GM21737 (cell line): ENCODE measurements at regions not wholly inside any gene's neighbourhood (a gene's known extent, or its start where the extent isn't known, plus 50 kb on each side); places are given as distances from the start of the nearest gene placed in this dataset.
A peak's percentile ranks its signal among the peaks of the same experiment; 100 is the strongest.

Experiments used
- ATAC-seq: cut with Tn5 transposase; IDR thresholded peaks from one replicate; pipeline ENCODE4 v1.9.1; 2021; ENCODE audit warnings: mild to moderate bottlenecking, moderate library complexity; ENCODE audit not compliant: unreplicated experiment

- ATAC-seq, result no peak
These were observed 643.1 kb downstream of the KCNA4 start for GRCh38 chr11:29373725-29374124.

- no peak for ATAC-seq
These were observed 648.7 kb downstream of the KCNA4 start for GRCh38 chr11:29368126-29368525.

GRCh38 chr11:29364006-29364405 is 652.8 kb downstream of the KCNA4 start:
- ATAC-seq, result no peak

- ATAC-seq, result no peak
These were observed 655.5 kb downstream of the KCNA4 start for GRCh38 chr11:29361369-29361768.

GRCh38 chr11:29353833-29354232 is 663.0 kb downstream of the KCNA4 start:
- no peak for ATAC-seq

- no peak for ATAC-seq
These were observed 664.5 kb downstream of the KCNA4 start for GRCh38 chr11:29352273-29352795.

- ATAC-seq, result no peak
These were observed 665.4 kb downstream of the KCNA4 start for GRCh38 chr11:29351301-29351873.

- ATAC-seq, result peak; percentile 97
These were observed 673.1 kb downstream of the KCNA4 start for GRCh38 chr11:29343465-29344333.

GRCh38 chr11:29336727-29337575 is 679.9 kb downstream of the KCNA4 start:
- ATAC-seq, result no peak

GRCh38 chr11:29334776-29335130 is 682.1 kb downstream of the KCNA4 start:
- no peak for ATAC-seq

- peak; percentile 83 for ATAC-seq
These were observed 682.6 kb downstream of the KCNA4 start for GRCh38 chr11:29333993-29334775.

GRCh38 chr11:29331451-29332010 is 685.3 kb downstream of the KCNA4 start:
- no peak for ATAC-seq

- ATAC-seq, result no peak
These were observed 687.8 kb downstream of the KCNA4 start for GRCh38 chr11:29328961-29329441.

GRCh38 chr11:29327891-29328290 is 688.9 kb downstream of the KCNA4 start:
- ATAC-seq, result no peak

- ATAC-seq, result no peak
These were observed 690.1 kb downstream of the KCNA4 start for GRCh38 chr11:29326757-29327156.

- no peak for ATAC-seq
These were observed 692.5 kb downstream of the KCNA4 start for GRCh38 chr11:29324328-29324727.

- ATAC-seq, result no peak
These were observed 695.3 kb downstream of the KCNA4 start for GRCh38 chr11:29321293-29322132.

- no peak for ATAC-seq
These were observed 696.6 kb downstream of the KCNA4 start for GRCh38 chr11:29320196-29320595.

- no peak for ATAC-seq
These were observed 697.6 kb downstream of the KCNA4 start for GRCh38 chr11:29319210-29319609.
